ENCODE measurements at regions not wholly inside any gene's neighbourhood (a gene's known extent, or its start where the extent isn't known, plus 50 kb on each side); places are given as distances from the start of the nearest gene placed in this dataset.

DNA sequence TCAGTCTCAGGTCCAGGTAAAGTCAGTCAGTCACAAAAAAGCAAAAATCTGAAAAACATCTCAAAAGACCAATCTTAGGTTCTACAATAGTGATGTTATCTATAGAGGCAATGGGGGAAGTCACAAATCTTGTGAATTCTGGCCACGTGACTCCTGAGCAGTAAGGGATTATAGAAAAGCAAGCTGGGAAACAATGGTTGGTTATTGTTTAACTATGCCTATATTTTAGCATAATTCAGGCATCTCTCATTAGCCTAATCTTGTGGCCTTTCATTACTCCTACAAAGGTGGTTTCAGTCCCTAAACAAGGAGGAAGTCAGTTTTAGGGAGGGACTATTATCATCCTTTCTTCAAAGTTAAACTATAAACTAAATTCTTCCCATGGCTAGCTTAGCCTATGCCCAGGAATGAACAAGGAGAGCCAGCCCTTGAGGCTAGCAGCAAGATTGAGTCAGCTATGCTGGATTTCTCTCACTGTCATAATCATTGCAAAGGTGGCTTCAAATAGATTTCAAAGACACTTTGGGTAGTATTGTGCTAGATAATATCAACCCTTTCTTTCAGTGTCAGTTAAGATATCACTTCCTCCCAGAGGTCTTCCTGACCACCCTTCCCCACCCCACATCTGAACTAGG lies 56.4 kb upstream of the ITGA6 start:
- Histone ChIP-seq H3K9ac (no peak overlapping the region), H3K27me3 (ENCODE audit: insufficient read depth) (no peaks in the 10 kb centered on the region), H3K4me1 (ENCODE audit: control insufficient read depth in 1 of 2, insufficient read depth in 2 of 2, low read depth in 1 of 2, low read length in 1 of 2) (peaks cover 0 to 2% of the 10 kb centered on the region in 2 experiments; a peak in 1 of 4 replicates), H2AFZ (ENCODE audit: low read depth) (no peak overlapping the region), H3K36me3 (replicated peaks in 1 of 2; ENCODE audit: control insufficient read depth in 1 of 2, insufficient read depth in 2 of 2, low read length in 1 of 2) (no peaks in the 10 kb centered on the region), H3K9me3 (no peaks in the 10 kb centered on the region), H3K27ac (ENCODE audit: low read depth in 2 of 2, low read length in 1 of 2) (no peak overlapping the region), H4K20me1 (ENCODE audit: insufficient read depth) (no peaks in the 10 kb centered on the region), H3K79me2 (ENCODE audit: insufficient read depth) (no peaks in the 10 kb centered on the region), H3K4me2 (no peak overlapping the region), H3K4me3 (ENCODE audit: low read depth in 2 of 2, low read length in 1 of 2) (no peak overlapping the region), H3K9me2 (no peaks in the 10 kb centered on the region), H3F3A (replicated peaks; ENCODE audit: insufficient read depth) (no peaks in the 10 kb centered on the region)
- 26% methylated on average over 1 of the region's 1 CpG for WGBS (ENCODE audit: low lambda C conversion rate)
- TF ChIP-seq, protein P1, sequence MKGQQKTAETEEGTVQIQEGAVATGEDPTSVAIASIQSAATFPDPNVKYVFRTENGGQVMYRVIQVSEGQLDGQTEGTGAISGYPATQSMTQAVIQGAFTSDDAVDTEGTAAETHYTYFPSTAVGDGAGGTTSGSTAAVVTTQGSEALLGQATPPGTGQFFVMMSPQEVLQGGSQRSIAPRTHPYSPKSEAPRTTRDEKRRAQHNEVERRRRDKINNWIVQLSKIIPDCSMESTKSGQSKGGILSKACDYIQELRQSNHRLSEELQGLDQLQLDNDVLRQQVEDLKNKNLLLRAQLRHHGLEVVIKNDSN (IDR thresholded peaks at IDR 0.05; ENCODE audit: borderline replicate concordance, low read depth), result no peak
- no peak for TF ChIP-seq NRF1 (IDR thresholded peaks at IDR 0.05; ENCODE audit: low read depth, low read length)
- no peak for TF ChIP-seq EP300 (IDR thresholded peaks at IDR 0.05; ENCODE audit: borderline replicate concordance in 1 of 2, low read depth in 1 of 2, low read length in 1 of 2)
- TF ChIP-seq, protein P2, sequence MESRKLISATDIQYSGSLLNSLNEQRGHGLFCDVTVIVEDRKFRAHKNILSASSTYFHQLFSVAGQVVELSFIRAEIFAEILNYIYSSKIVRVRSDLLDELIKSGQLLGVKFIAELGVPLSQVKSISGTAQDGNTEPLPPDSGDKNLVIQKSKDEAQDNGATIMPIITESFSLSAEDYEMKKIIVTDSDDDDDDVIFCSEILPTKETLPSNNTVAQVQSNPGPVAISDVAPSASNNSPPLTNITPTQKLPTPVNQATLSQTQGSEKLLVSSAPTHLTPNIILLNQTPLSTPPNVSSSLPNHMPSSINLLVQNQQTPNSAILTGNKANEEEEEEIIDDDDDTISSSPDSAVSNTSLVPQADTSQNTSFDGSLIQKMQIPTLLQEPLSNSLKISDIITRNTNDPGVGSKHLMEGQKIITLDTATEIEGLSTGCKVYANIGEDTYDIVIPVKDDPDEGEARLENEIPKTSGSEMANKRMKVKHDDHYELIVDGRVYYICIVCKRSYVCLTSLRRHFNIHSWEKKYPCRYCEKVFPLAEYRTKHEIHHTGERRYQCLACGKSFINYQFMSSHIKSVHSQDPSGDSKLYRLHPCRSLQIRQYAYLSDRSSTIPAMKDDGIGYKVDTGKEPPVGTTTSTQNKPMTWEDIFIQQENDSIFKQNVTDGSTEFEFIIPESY (IDR thresholded peaks at IDR 0.05; ENCODE audit: borderline replicate concordance, low read depth), result no peak
- no peak for TF ChIP-seq CHD2 (IDR thresholded peaks at IDR 0.05; ENCODE audit: low read length, partially characterized antibody)
- TF ChIP-seq EZH2phosphoT487 (IDR thresholded peaks at IDR 0.05; ENCODE audit: borderline replicate concordance, low read depth), result no peak
- TF ChIP-seq TCF12 (IDR thresholded peaks at IDR 0.05), result no peak
- no peak for TF ChIP-seq JUND (IDR thresholded peaks at IDR 0.05)
- no peak for TF ChIP-seq FOXJ3 (CRISPR knock-in tag; IDR thresholded peaks at IDR 0.05)
- TF ChIP-seq, protein P3, sequence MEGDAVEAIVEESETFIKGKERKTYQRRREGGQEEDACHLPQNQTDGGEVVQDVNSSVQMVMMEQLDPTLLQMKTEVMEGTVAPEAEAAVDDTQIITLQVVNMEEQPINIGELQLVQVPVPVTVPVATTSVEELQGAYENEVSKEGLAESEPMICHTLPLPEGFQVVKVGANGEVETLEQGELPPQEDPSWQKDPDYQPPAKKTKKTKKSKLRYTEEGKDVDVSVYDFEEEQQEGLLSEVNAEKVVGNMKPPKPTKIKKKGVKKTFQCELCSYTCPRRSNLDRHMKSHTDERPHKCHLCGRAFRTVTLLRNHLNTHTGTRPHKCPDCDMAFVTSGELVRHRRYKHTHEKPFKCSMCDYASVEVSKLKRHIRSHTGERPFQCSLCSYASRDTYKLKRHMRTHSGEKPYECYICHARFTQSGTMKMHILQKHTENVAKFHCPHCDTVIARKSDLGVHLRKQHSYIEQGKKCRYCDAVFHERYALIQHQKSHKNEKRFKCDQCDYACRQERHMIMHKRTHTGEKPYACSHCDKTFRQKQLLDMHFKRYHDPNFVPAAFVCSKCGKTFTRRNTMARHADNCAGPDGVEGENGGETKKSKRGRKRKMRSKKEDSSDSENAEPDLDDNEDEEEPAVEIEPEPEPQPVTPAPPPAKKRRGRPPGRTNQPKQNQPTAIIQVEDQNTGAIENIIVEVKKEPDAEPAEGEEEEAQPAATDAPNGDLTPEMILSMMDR (IDR thresholded peaks at IDR 0.05), result no peak
- TF ChIP-seq, protein P4, sequence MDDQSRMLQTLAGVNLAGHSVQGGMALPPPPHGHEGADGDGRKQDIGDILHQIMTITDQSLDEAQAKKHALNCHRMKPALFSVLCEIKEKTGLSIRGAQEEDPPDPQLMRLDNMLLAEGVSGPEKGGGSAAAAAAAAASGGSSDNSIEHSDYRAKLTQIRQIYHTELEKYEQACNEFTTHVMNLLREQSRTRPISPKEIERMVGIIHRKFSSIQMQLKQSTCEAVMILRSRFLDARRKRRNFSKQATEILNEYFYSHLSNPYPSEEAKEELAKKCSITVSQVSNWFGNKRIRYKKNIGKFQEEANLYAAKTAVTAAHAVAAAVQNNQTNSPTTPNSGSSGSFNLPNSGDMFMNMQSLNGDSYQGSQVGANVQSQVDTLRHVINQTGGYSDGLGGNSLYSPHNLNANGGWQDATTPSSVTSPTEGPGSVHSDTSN (IDR thresholded peaks at IDR 0.05), result no peak
- CTCF ChIA-PET, result no interaction called here
- DNase-seq, result no peak
- POLR2A ChIA-PET, result no interaction called here

DNA sequence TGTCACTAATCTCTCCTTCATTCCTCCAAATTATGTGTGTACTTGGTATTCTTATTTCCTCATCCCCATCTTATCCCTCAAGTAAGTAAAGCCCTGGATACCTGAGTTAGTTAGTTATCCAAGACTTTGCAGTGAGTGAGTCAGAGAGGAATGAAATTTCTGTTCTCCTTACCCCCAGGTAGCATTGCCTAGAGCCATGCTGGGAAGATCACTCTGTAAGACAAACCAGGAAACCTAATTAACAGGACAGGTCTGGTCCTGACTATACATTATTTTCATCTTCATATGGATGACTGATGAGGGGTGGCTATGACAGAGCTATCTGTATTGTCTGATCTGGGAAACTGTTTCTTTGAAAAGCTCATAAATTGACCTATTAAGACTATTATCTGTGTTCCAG lies 55.0 kb upstream of the ITGA6 start:
- no peak overlapping the region for H2AFZ ChIP-seq (ENCODE audit: low read depth)
- H3K27ac ChIP-seq (ENCODE audit: low read depth in 2 of 2, low read length in 1 of 2), result no peak overlapping the region
- POLR2A ChIA-PET, result no interaction called here
- peaks cover 0 to 2% of the 10 kb centered on the region in 2 experiments; a peak in 1 of 4 replicates for H3K4me1 ChIP-seq (ENCODE audit: control insufficient read depth in 1 of 2, insufficient read depth in 2 of 2, low read depth in 1 of 2, low read length in 1 of 2)
- CTCF ChIA-PET, result interaction anchor here (2.1 kb wide), 1 partner anchor 89 kb away, joined by 6 read pairs; no protein-coding TSS in a partner anchor
- peak; percentile 45 for DNase-seq
- H3K4me2 ChIP-seq, result no peak overlapping the region
- H3K27me3 ChIP-seq (ENCODE audit: insufficient read depth), result no peaks in the 10 kb centered on the region
- H3K79me2 ChIP-seq (ENCODE audit: insufficient read depth), result no peaks in the 10 kb centered on the region
- H3K4me3 ChIP-seq (ENCODE audit: low read depth in 2 of 2, low read length in 1 of 2), result no peak overlapping the region
- H4K20me1 ChIP-seq (ENCODE audit: insufficient read depth), result no peaks in the 10 kb centered on the region
- no peaks in the 10 kb centered on the region for H3K9me2 ChIP-seq
- no peak overlapping the region for H3K9ac ChIP-seq
- H3F3A ChIP-seq (replicated peaks; ENCODE audit: insufficient read depth), result no peaks in the 10 kb centered on the region
- H3K9me3 ChIP-seq, result no peaks in the 10 kb centered on the region
- no peaks in the 10 kb centered on the region for H3K36me3 ChIP-seq (replicated peaks in 1 of 2; ENCODE audit: control insufficient read depth in 1 of 2, insufficient read depth in 2 of 2, low read length in 1 of 2)
- TF ChIP-seq NFIC (IDR thresholded peaks at IDR 0.05; ENCODE audit: borderline replicate concordance), result no peak
- TF ChIP-seq TCF12 (IDR thresholded peaks at IDR 0.05), result no peak
- no peak for TF ChIP-seq FOSL2 (IDR thresholded peaks at IDR 0.05; ENCODE audit: borderline replicate concordance, low read depth)
- TF ChIP-seq, protein P5, sequence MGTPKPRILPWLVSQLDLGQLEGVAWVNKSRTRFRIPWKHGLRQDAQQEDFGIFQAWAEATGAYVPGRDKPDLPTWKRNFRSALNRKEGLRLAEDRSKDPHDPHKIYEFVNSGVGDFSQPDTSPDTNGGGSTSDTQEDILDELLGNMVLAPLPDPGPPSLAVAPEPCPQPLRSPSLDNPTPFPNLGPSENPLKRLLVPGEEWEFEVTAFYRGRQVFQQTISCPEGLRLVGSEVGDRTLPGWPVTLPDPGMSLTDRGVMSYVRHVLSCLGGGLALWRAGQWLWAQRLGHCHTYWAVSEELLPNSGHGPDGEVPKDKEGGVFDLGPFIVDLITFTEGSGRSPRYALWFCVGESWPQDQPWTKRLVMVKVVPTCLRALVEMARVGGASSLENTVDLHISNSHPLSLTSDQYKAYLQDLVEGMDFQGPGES (IDR thresholded peaks at IDR 0.05; ENCODE audit: low read depth, low read length), result no peak
- TF ChIP-seq JUND (IDR thresholded peaks at IDR 0.05), result no peak
- TF ChIP-seq YY1 (IDR thresholded peaks at IDR 0.05; ENCODE audit: low read depth), result no peak
- TF ChIP-seq TEAD4 (IDR thresholded peaks at IDR 0.05; ENCODE audit: borderline replicate concordance, insufficient read depth), result no peak
- TF ChIP-seq, protein P2 (IDR thresholded peaks at IDR 0.05; ENCODE audit: borderline replicate concordance, low read depth), result no peak
- TF ChIP-seq, protein P6, sequence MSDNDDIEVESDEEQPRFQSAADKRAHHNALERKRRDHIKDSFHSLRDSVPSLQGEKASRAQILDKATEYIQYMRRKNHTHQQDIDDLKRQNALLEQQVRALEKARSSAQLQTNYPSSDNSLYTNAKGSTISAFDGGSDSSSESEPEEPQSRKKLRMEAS (IDR thresholded peaks at IDR 0.05; ENCODE audit: low read depth), result no peak
